Thymus (tissue), 11 donors: ENCODE measurements at regions not wholly inside any gene's neighbourhood (a gene's known extent, or its start where the extent isn't known, plus 50 kb on each side); places are given as distances from the start of the nearest gene placed in this dataset.
A peak's percentile ranks its signal among the peaks of the same experiment; 100 is the strongest.

Source experiments
- DNase-seq, 9 donors: peaks; one replicate each; pipeline ENCODE4 v3.0.0-alpha.2; 2013; ENCODE audit warnings: low spot score in 9 of 9, low read depth in 6 of 9, missing footprints in 1 of 9
- H3K27ac ChIP-seq, 2 donors: one replicate each; pipeline ENCODE4 v1.5.1; 2013; ENCODE audit warnings: control low read depth in 1 of 2, low read depth in 1 of 2, low read length in 1 of 2, mild to moderate bottlenecking in 1 of 2, moderate library complexity in 1 of 2
- H3K27me3 ChIP-seq, 2 donors: one replicate each; pipeline ENCODE4 v1.5.1; 2013; ENCODE audit warnings: low read length in 1 of 2; ENCODE audit not compliant: control insufficient read depth in 2 of 2, insufficient read depth in 1 of 2
- H3K36me3 ChIP-seq, 2 donors: one replicate each; pipeline ENCODE4 v1.5.1; 2013; ENCODE audit warnings: low read length in 1 of 2, mild to moderate bottlenecking in 1 of 2, moderate library complexity in 1 of 2; ENCODE audit not compliant: control insufficient read depth in 2 of 2, insufficient read depth in 2 of 2
- H3K4me1 ChIP-seq, 2 donors: one replicate each; pipeline ENCODE4 v1.5.1; 2013; ENCODE audit warnings: low read length in 2 of 2; ENCODE audit not compliant: control insufficient read depth in 2 of 2, insufficient read depth in 2 of 2
- H3K4me3 ChIP-seq, 2 donors: one replicate each; pipeline ENCODE4 v1.5.1; 2013; ENCODE audit warnings: low read length in 2 of 2, control low read depth in 1 of 2, mild to moderate bottlenecking in 1 of 2
- H3K9me3 ChIP-seq, 2 donors: one replicate each; pipeline ENCODE4 v1.5.1; 2013; ENCODE audit warnings: low read length in 1 of 2, mild to moderate bottlenecking in 1 of 2; ENCODE audit not compliant: control insufficient read depth in 2 of 2, insufficient read depth in 1 of 2
- WGBS: extraction: QIAGEN DNeasy Blood & Tissue Kit; methylation state at CpG from one replicate; pipeline ENCODE4 v1.1.7; 2013; 5-methylcytosine and 5-hydroxymethylcytosine counted together
- donor health status: healthy.

- Histone ChIP-seq H3K4me3 (no peak overlapping the region), H3K27me3 (no peaks in the 10 kb centered on the region), H3K4me1 (no peaks in the 10 kb centered on the region), H3K27ac (no peak overlapping the region), H3K9me3 (no peaks in the 10 kb centered on the region), H3K36me3 (no peaks in the 10 kb centered on the region)
- DNase-seq: peak in 1 of 9 donors; percentile 1
- WGBS: 88% methylated on average over 9 of the region's 9 CpGs
Measured at GRCh38 chr12:20212658-20213555, 155.4 kb upstream of the PDE3A start.

DNA sequence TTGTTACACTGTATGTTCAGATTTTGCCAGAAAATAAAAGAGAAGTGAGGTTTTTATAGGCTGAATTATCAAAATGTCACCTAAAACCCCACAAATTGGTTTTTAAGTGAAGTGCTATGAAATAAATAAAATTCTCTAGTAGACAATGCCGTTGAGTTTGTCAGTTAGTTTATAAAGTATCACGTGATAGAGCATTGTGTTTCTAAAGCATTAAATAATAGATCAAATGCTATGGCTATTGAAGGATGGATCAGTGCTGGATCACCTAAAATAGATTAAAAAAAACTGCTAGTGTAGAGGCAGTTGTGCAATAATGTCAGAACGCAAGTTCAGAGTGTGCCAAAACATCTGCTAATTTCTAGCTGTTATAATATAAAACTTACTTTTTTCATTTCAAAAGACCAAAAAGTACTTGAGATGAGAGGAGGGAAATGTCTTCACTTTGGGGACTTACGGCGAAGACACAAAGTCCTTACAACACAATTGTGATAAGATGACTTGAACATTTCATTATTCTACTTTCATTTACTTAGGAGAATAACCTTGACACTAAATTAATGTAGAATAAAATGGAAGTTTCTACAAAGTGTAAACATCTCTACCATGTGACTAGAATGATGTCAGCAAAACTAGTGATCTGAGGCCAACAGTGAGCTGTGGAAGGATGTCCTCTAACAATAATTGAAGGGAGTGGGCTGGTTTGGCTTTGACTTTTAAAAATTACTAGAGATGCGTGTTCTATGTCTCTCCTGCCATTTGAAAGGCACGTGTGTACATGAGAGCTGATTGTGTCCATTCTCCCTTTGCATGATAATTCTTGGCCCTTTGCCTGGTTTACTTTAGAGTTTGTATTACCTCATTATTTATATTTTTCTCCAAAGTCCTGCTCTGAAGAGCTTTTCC is 154.4 kb upstream of the PDE3A start:
- H3K27me3 ChIP-seq: no peaks in the 10 kb centered on the region
- no peak for DNase-seq
- H3K4me1 ChIP-seq: no peaks in the 10 kb centered on the region
- no peaks in the 10 kb centered on the region for H3K36me3 ChIP-seq
- no peaks in the 10 kb centered on the region for H3K9me3 ChIP-seq
- H3K27ac ChIP-seq: no peak overlapping the region
- 95% methylated on average over 7 of the region's 7 CpGs for WGBS
- no peak overlapping the region for H3K4me3 ChIP-seq

DNA sequence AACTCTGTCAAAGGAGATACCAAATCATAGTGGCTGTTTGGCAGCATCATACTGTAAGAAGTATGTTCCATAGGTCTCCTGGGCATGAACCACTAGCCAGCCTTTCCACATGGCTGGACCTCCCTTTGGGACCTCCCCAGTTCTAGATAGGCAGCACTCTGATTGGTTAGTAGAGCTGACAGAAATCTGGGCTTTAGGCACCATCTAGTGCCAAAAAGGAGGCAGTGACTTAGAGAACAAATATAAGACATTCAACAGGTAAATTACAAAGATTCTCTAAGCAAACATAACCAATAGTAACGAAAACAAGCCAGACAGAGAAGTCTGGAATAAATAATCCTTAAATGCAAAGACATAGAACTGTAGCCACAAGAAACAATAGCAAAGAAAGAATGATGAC is 148.0 kb upstream of the PDE3A start:
- H3K27ac ChIP-seq: no peak overlapping the region
- H3K27me3 ChIP-seq: no peaks in the 10 kb centered on the region
- H3K4me3 ChIP-seq: no peak overlapping the region
- DNase-seq: no peak
- no peaks in the 10 kb centered on the region for H3K9me3 ChIP-seq
- no peaks in the 10 kb centered on the region for H3K4me1 ChIP-seq
- no peaks in the 10 kb centered on the region for H3K36me3 ChIP-seq
- 96% methylated on average over 1 of the region's 1 CpG for WGBS

DNA sequence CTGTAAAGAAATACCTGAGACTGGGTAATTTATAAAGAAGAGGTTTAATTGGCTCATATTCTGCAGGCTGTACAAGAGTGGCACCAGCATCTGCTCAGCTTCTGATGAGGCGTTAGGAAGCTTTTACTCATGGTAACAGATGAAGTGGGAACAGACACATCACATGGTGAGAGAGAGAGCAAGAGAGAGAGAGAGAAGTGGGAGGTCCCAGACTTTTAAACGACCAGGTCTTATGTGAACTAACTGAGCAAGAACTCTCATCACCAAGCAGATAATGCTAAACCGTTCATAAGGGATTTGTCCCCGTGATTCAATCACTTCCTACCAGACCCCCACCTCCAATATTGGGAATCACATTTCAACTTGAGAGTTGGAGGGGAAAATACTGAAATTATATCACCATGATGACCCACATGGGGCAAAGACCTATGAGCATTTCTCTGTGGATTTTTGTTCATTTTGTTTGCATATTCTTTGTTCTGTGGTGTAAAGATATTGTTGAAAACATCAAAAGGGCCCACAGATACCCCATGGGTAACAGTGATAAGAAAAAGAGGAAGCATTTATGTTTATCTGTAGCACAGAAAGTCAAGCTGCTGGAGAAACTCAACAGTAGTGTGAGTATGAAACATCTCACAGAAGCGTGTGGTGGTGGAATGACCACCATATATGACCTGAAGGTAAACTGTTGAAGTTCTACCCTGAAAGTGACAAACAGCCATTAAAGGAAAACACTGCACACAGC is 135.2 kb upstream of the PDE3A start:
- Histone ChIP-seq H3K9me3 (peaks cover 0 to 3% of the 10 kb centered on the region in 2 donors), H3K4me3 (no peak overlapping the region), H3K27ac (no peak overlapping the region), H3K27me3 (no peaks in the 10 kb centered on the region), H3K4me1 (no peaks in the 10 kb centered on the region), H3K36me3 (no peaks in the 10 kb centered on the region)
- 68% methylated on average over 5 of the region's 5 CpGs for WGBS
- no peak for DNase-seq

DNA sequence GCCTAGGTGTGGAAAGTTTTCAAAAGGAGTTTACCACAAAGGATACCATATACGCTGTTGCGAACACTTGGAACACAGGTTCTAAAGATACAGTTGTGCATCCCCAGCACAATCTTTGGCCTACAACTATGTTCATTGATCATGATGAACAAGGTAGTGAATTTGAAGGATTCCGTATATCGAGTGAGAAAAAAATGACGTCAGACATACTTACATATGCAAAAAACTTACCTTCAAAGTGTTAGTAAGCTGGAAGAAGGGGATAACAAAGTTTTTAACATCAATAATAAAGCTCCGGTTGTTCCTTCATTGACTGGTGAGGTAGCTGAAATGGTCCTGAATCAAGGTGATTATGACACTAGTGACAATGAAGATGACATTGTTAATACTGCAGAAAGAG is 133.9 kb upstream of the PDE3A start:
- Histone ChIP-seq H3K27ac (no peak overlapping the region), H3K36me3 (no peaks in the 10 kb centered on the region), H3K9me3 (peaks cover 0 to 3% of the 10 kb centered on the region in 2 donors), H3K4me3 (no peak overlapping the region), H3K4me1 (no peaks in the 10 kb centered on the region), H3K27me3 (no peaks in the 10 kb centered on the region)
- 97% methylated on average over 6 of the region's 6 CpGs for WGBS
- no peak for DNase-seq

DNA sequence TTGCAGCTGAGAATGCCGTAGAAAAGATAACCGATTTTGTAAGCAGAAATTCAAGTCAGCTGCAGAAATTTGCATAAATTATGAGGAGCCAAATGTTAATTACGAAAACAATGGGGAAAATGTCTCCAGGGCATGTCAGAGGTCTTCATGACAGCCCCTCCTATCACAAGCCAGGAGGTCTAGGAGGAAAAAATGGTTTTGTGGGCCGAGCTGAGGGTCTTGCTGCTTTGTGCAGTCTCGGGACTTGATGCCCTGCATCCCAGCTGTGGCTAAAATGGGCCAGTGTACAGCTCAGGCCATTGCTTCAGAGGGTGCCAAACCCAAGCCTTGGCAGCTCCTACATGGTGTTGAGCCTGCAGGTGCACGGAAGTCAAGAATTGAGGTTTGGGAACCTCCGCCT is 131.2 kb upstream of the PDE3A start:
- no peaks in the 10 kb centered on the region for H3K4me1 ChIP-seq
- WGBS: 88% methylated on average over 7 of the region's 7 CpGs
- H3K27ac ChIP-seq: no peak overlapping the region
- H3K4me3 ChIP-seq: no peak overlapping the region
- no peaks in the 10 kb centered on the region for H3K36me3 ChIP-seq
- no peak for DNase-seq
- no peaks in the 10 kb centered on the region for H3K27me3 ChIP-seq
- H3K9me3 ChIP-seq: peaks cover 0 to 3% of the 10 kb centered on the region in 2 donors

- WGBS: 90% methylated on average over 1 of the region's 1 CpG
- no peak for DNase-seq
- no peaks in the 10 kb centered on the region for H3K36me3 ChIP-seq
- no peaks in the 10 kb centered on the region for H3K27me3 ChIP-seq
- H3K27ac ChIP-seq: no peak overlapping the region
- H3K4me3 ChIP-seq: no peak overlapping the region
- H3K4me1 ChIP-seq: no peaks in the 10 kb centered on the region
- peaks cover 0 to 2% of the 10 kb centered on the region in 2 donors for H3K9me3 ChIP-seq
Measured at GRCh38 chr12:20245491-20245890, 122.8 kb upstream of the PDE3A start.

- Histone ChIP-seq H3K4me1 (no peaks in the 10 kb centered on the region), H3K27me3 (no peaks in the 10 kb centered on the region), H3K36me3 (no peaks in the 10 kb centered on the region), H3K9me3 (peaks cover 0 to 2% of the 10 kb centered on the region in 2 donors), H3K27ac (no peak overlapping the region), H3K4me3 (no peak overlapping the region)
- WGBS: 95% methylated on average over 3 of the region's 3 CpGs
- DNase-seq: no peak
Measured at GRCh38 chr12:20248646-20249045, 119.7 kb upstream of the PDE3A start.
